ENCODE measurements at regions not wholly inside any gene's neighbourhood (a gene's known extent, or its start where the extent isn't known, plus 50 kb on each side); places are given as distances from the start of the nearest gene placed in this dataset.

DNA sequence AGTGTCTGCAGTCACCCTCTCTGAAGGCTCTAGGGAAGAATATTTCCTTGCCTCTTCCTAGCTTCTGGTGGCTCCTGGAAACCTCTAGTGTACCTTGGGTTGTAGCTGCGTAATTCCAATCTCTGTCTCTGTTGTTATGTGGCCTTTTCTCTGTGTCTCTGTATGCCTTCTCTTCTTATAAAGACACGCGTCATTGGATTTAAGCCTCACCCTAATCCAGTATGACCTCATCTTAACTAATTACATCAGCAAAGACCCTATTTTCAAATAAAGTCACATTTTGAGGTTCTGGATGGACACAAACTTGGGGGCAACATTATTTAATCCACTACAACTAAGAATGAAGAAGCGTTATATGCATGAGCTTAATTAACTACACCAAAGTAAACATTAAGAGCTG, 111.4 kb upstream of the ZNF184 start:
- peaks cover 17% of the 10 kb centered on the region for H3K27me3 ChIP-seq
- H3K4me1 ChIP-seq (replicated peaks in 1 of 2) = no peaks in the 10 kb centered on the region
- DNase-seq = no peak
- H3K27ac ChIP-seq = no peak overlapping the region
- WGBS, 4 donors = 78 to 87% (median 81%) methylated on average over 4 of the region's 4 CpGs
- intact Hi-C loops (cut with DNase I) = no loop called here
- no peak overlapping the region for H3K4me3 ChIP-seq
- TF ChIP-seq CTCF (IDR thresholded peaks at IDR 0.05) = no peak
- TF ChIP-seq POLR2A (IDR thresholded peaks at IDR 0.05) = no peak
- H3K9me3 ChIP-seq (replicated peaks in 1 of 3) = no peaks in the 10 kb centered on the region
- no peaks in the 10 kb centered on the region for H3K36me3 ChIP-seq (replicated peaks in 1 of 2)

DNA sequence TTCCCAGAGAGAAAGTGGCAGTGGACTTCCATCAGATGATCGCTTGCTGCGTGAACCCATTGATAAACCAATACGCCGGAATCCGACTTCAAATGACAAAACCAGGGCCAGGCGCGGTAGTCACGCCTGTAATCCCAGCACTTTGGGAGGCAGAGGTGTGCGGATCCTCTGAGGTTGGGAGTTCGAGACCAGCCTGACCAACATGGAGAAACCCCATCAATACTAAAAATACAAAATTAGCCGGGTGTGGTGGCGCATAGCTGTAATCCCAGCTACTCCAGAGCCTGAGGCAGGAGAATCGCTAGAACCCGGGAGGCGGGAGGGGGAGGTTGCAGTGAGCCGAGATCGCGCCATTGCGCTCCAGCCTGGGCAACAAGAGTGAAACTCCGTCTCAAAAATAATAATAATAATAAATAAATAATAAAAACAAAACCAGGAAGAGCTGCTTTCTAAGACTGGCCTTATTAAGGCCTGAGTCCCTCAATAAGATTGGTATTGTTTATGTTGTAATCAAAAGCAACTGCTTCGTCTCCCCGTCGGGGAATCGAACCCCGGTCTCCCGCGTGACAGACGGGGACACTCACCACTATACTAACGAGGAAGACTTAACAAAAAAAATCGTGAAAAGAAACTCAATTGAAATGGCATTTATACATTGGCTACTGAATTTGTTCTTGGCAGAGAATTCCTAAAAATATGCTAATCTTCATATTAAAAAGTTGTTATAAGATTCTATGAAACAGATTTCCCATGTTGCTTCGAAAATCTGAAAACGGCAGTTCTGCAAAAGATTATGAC, 110.2 kb upstream of the ZNF184 start:
- intact Hi-C loops (cut with DNase I) = no loop called here
- no peak overlapping the region for H3K4me3 ChIP-seq
- H3K27ac ChIP-seq = no peak overlapping the region
- 9 to 16% (median 11%) methylated on average over 32 of the region's 32 CpGs for WGBS, 4 donors
- peaks cover 17% of the 10 kb centered on the region for H3K27me3 ChIP-seq
- TF ChIP-seq POLR2A (IDR thresholded peaks at IDR 0.05) (no peak), CTCF (IDR thresholded peaks at IDR 0.05) (no peak)
- peak in 1 of 7 donors; percentile 38 for DNase-seq
- H3K9me3 ChIP-seq (replicated peaks in 1 of 3) = no peaks in the 10 kb centered on the region
- no peaks in the 10 kb centered on the region for H3K4me1 ChIP-seq (replicated peaks in 1 of 2)
- no peaks in the 10 kb centered on the region for H3K36me3 ChIP-seq (replicated peaks in 1 of 2)

GRCh38 chr6:27579973-27580372, 107.1 kb upstream of the ZNF184 start:
- intact Hi-C loops (cut with DNase I) = no loop called here
- peaks cover under 1% of the 10 kb centered on the region for H3K27me3 ChIP-seq

GRCh38 chr6:27577922-27578321, 105.0 kb upstream of the ZNF184 start:
- WGBS, 4 donors = 56 to 74% (median 65%) methylated on average over 1 of the region's 1 CpG
- intact Hi-C loops (cut with DNase I) = no loop called here
- TF ChIP-seq CTCF (IDR thresholded peaks at IDR 0.05) = no peak
- TF ChIP-seq POLR2A (IDR thresholded peaks at IDR 0.05) = no peak

More at GRCh38 chr6:27579973-27580372, 107.1 kb upstream of the ZNF184 start:
- Histone ChIP-seq H3K27ac (no peak overlapping the region), H3K9me3 (replicated peaks in 1 of 3) (no peaks in the 10 kb centered on the region), H3K36me3 (replicated peaks in 1 of 2) (no peaks in the 10 kb centered on the region), H3K4me1 (replicated peaks in 1 of 2) (no peaks in the 10 kb centered on the region), H3K4me3 (no peak overlapping the region)
- no peak for DNase-seq
- 86 to 96% (median 90%) methylated on average over 2 of the region's 2 CpGs for WGBS, 4 donors
- TF ChIP-seq CTCF (IDR thresholded peaks at IDR 0.05) (no peak), POLR2A (IDR thresholded peaks at IDR 0.05) (no peak)

More at GRCh38 chr6:27577922-27578321, 105.0 kb upstream of the ZNF184 start:
- Histone ChIP-seq H3K4me1 (replicated peaks in 1 of 2) (no peaks in the 10 kb centered on the region), H3K27me3 (no peaks in the 10 kb centered on the region), H3K36me3 (replicated peaks in 1 of 2) (no peaks in the 10 kb centered on the region), H3K9me3 (replicated peaks in 1 of 3) (no peaks in the 10 kb centered on the region), H3K4me3 (no peak overlapping the region), H3K27ac (no peak overlapping the region)
- no peak for DNase-seq

Measured in adrenal gland (tissue), 9 donors.